ENCODE measurements at regions not wholly inside any gene's neighbourhood (a gene's known extent, or its start where the extent isn't known, plus 50 kb on each side); places are given as distances from the start of the nearest gene placed in this dataset.

GRCh38 chr6:9982215-9982614 is 432.7 kb downstream of the TFAP2A start:
- Histone ChIP-seq H3K27ac (ENCODE audit: low read depth in 1 of 2, low read length in 1 of 2) (no peak overlapping the region), H3K4me1 (ENCODE audit: control insufficient read depth in 2 of 2, insufficient read depth in 2 of 2, low read length in 2 of 2) (no peaks in the 10 kb centered on the region), H3K4me3 (ENCODE audit: low read length in 2 of 2) (no peak overlapping the region), H3K27me3 (ENCODE audit: control insufficient read depth in 2 of 2, insufficient read depth in 1 of 2, low read length in 1 of 2) (no peaks in the 10 kb centered on the region), H3K9me3 (ENCODE audit: control insufficient read depth in 2 of 2, insufficient read depth in 1 of 2, low read length in 1 of 2) (no peaks in the 10 kb centered on the region), H3K36me3 (ENCODE audit: control insufficient read depth in 2 of 2, insufficient read depth in 2 of 2, low read length in 1 of 2) (no peaks in the 10 kb centered on the region)
- DNase-seq (ENCODE audit: low read depth in 6 of 9, low spot score in 9 of 9), result no peak
- 84% methylated on average over 5 of the region's 5 CpGs for WGBS

DNA sequence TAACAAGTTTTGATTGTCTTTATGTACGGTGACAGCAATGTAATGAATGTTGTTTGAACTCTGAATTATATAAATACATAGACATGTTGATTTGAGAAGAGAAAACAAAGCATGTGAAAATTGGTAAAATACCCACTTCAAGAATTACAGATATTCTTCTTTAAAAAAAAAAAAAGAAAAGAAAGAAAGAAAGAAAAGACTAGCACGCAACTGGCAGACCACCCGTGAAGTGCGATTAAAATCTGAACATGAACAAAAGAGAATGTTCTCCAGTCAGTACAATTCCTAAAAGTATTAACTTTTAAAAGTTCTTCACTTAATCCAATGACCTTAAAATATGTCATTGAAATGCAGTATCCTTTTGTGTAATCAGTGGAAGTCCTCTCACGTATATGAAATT is 434.9 kb downstream of the TFAP2A start:
- H3K4me1 ChIP-seq (ENCODE audit: control insufficient read depth in 2 of 2, insufficient read depth in 2 of 2, low read length in 2 of 2), result no peaks in the 10 kb centered on the region
- no peak for DNase-seq (ENCODE audit: low read depth in 6 of 9, low spot score in 9 of 9)
- WGBS, result 90% methylated on average over 5 of the region's 5 CpGs
- no peaks in the 10 kb centered on the region for H3K9me3 ChIP-seq (ENCODE audit: control insufficient read depth in 2 of 2, insufficient read depth in 1 of 2, low read length in 1 of 2)
- no peaks in the 10 kb centered on the region for H3K27me3 ChIP-seq (ENCODE audit: control insufficient read depth in 2 of 2, insufficient read depth in 1 of 2, low read length in 1 of 2)
- H3K4me3 ChIP-seq (ENCODE audit: low read length in 2 of 2), result no peak overlapping the region
- no peaks in the 10 kb centered on the region for H3K36me3 ChIP-seq (ENCODE audit: control insufficient read depth in 2 of 2, insufficient read depth in 2 of 2, low read length in 1 of 2)
- no peak overlapping the region for H3K27ac ChIP-seq (ENCODE audit: low read depth in 1 of 2, low read length in 1 of 2)

- WGBS, result 91% methylated on average over 6 of the region's 6 CpGs
- no peaks in the 10 kb centered on the region for H3K36me3 ChIP-seq (ENCODE audit: control insufficient read depth in 2 of 2, insufficient read depth in 2 of 2, low read length in 1 of 2)
- no peak overlapping the region for H3K4me3 ChIP-seq (ENCODE audit: low read length in 2 of 2)
- no peak for DNase-seq (ENCODE audit: low read depth in 6 of 9, low spot score in 9 of 9)
- H3K27me3 ChIP-seq (ENCODE audit: control insufficient read depth in 2 of 2, insufficient read depth in 1 of 2, low read length in 1 of 2), result no peaks in the 10 kb centered on the region
- H3K27ac ChIP-seq (ENCODE audit: low read depth in 1 of 2, low read length in 1 of 2), result no peak overlapping the region
- no peaks in the 10 kb centered on the region for H3K4me1 ChIP-seq (ENCODE audit: control insufficient read depth in 2 of 2, insufficient read depth in 2 of 2, low read length in 2 of 2)
- no peaks in the 10 kb centered on the region for H3K9me3 ChIP-seq (ENCODE audit: control insufficient read depth in 2 of 2, insufficient read depth in 1 of 2, low read length in 1 of 2)
Observed at GRCh38 chr6:9978480-9978879, 436.4 kb downstream of the TFAP2A start.

- Histone ChIP-seq H3K27me3 (ENCODE audit: control insufficient read depth in 2 of 2, insufficient read depth in 1 of 2, low read length in 1 of 2) (no peaks in the 10 kb centered on the region), H3K4me3 (ENCODE audit: low read length in 2 of 2) (no peak overlapping the region), H3K36me3 (ENCODE audit: control insufficient read depth in 2 of 2, insufficient read depth in 2 of 2, low read length in 1 of 2) (no peaks in the 10 kb centered on the region), H3K27ac (ENCODE audit: low read depth in 1 of 2, low read length in 1 of 2) (no peak overlapping the region), H3K9me3 (ENCODE audit: control insufficient read depth in 2 of 2, insufficient read depth in 1 of 2, low read length in 1 of 2) (no peaks in the 10 kb centered on the region), H3K4me1 (ENCODE audit: control insufficient read depth in 2 of 2, insufficient read depth in 2 of 2, low read length in 2 of 2) (no peaks in the 10 kb centered on the region)
- no peak for DNase-seq (ENCODE audit: low read depth in 6 of 9, low spot score in 9 of 9)
- WGBS, result 40% methylated on average over 2 of the region's 2 CpGs
Observed at GRCh38 chr6:9977411-9977810, 437.5 kb downstream of the TFAP2A start.

DNA sequence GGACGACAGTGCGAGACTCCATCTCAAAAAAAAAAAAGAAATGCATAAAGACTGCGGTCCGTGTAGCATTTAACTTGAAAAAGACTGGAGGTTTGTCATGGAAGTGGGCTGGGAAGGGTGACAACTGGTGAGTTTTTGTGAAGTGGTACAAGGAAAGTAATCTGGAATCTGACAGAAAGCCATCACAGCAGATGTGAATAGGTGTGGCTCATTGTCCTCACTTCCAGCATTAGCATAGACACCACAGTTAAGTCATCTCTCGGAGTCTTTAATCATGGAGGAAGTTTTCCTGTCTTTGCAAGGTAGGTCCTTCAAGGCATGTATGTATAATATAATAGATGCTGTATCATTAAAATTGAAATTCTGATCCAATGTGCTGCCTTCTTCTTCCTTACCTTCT is 453.2 kb downstream of the TFAP2A start:
- Histone ChIP-seq H3K9me3 (ENCODE audit: control insufficient read depth in 2 of 2, insufficient read depth in 1 of 2, low read length in 1 of 2) (no peaks in the 10 kb centered on the region), H3K27ac (ENCODE audit: low read depth in 1 of 2, low read length in 1 of 2) (no peak overlapping the region), H3K36me3 (ENCODE audit: control insufficient read depth in 2 of 2, insufficient read depth in 2 of 2, low read length in 1 of 2) (no peaks in the 10 kb centered on the region), H3K27me3 (ENCODE audit: control insufficient read depth in 2 of 2, insufficient read depth in 1 of 2, low read length in 1 of 2) (no peaks in the 10 kb centered on the region), H3K4me1 (ENCODE audit: control insufficient read depth in 2 of 2, insufficient read depth in 2 of 2, low read length in 2 of 2) (no peaks in the 10 kb centered on the region), H3K4me3 (ENCODE audit: low read length in 2 of 2) (no peak overlapping the region)
- no peak for DNase-seq (ENCODE audit: low read depth in 6 of 9, low spot score in 9 of 9)
- 86% methylated on average over 5 of the region's 5 CpGs for WGBS

- Histone ChIP-seq H3K4me3 (ENCODE audit: low read length in 2 of 2) (no peak overlapping the region), H3K36me3 (ENCODE audit: control insufficient read depth in 2 of 2, insufficient read depth in 2 of 2, low read length in 1 of 2) (no peaks in the 10 kb centered on the region), H3K9me3 (ENCODE audit: control insufficient read depth in 2 of 2, insufficient read depth in 1 of 2, low read length in 1 of 2) (no peaks in the 10 kb centered on the region), H3K27me3 (ENCODE audit: control insufficient read depth in 2 of 2, insufficient read depth in 1 of 2, low read length in 1 of 2) (no peaks in the 10 kb centered on the region), H3K27ac (ENCODE audit: low read depth in 1 of 2, low read length in 1 of 2) (no peak overlapping the region), H3K4me1 (ENCODE audit: control insufficient read depth in 2 of 2, insufficient read depth in 2 of 2, low read length in 2 of 2) (no peaks in the 10 kb centered on the region)
- 96% methylated on average over 2 of the region's 2 CpGs for WGBS
- DNase-seq (ENCODE audit: low read depth in 6 of 9, low spot score in 9 of 9), result no peak
Observed at GRCh38 chr6:9957215-9957759, 457.6 kb downstream of the TFAP2A start.

GRCh38 chr6:9948678-9949077 is 466.2 kb downstream of the TFAP2A start:
- H3K27me3 ChIP-seq (ENCODE audit: control insufficient read depth in 2 of 2, insufficient read depth in 1 of 2, low read length in 1 of 2), result no peaks in the 10 kb centered on the region
- no peak overlapping the region for H3K27ac ChIP-seq (ENCODE audit: low read depth in 1 of 2, low read length in 1 of 2)
- H3K4me3 ChIP-seq (ENCODE audit: low read length in 2 of 2), result no peak overlapping the region
- no peaks in the 10 kb centered on the region for H3K9me3 ChIP-seq (ENCODE audit: control insufficient read depth in 2 of 2, insufficient read depth in 1 of 2, low read length in 1 of 2)
- no peaks in the 10 kb centered on the region for H3K4me1 ChIP-seq (ENCODE audit: control insufficient read depth in 2 of 2, insufficient read depth in 2 of 2, low read length in 2 of 2)
- 73% methylated on average over 3 of the region's 3 CpGs for WGBS
- no peak for DNase-seq (ENCODE audit: low read depth in 6 of 9, low spot score in 9 of 9)
- no peaks in the 10 kb centered on the region for H3K36me3 ChIP-seq (ENCODE audit: control insufficient read depth in 2 of 2, insufficient read depth in 2 of 2, low read length in 1 of 2)

DNA sequence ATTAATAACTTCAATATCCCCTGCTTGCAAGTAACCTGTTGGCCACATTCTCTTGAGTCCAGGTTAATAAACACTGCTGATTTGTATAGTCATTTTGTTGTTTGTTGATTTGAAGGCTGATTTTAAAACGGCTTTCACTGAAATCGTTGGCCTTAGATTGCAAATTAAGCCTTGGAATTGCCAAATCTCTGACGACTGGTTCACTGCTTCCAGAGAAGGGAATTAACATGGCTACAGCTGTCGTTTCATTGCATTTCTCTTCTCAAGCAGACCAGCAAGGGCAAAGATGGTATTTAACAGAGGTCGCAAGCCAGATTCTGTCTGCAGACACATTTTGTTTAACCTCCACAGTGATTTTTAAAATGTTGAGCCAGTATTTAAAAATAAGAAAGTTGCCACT is 470.9 kb downstream of the TFAP2A start:
- H3K27ac ChIP-seq (ENCODE audit: low read depth in 1 of 2, low read length in 1 of 2), result no peak overlapping the region
- no peaks in the 10 kb centered on the region for H3K36me3 ChIP-seq (ENCODE audit: control insufficient read depth in 2 of 2, insufficient read depth in 2 of 2, low read length in 1 of 2)
- peaks cover 0 to 9% of the 10 kb centered on the region in 2 donors for H3K9me3 ChIP-seq (ENCODE audit: control insufficient read depth in 2 of 2, insufficient read depth in 1 of 2, low read length in 1 of 2)
- DNase-seq (ENCODE audit: low read depth in 6 of 9, low spot score in 9 of 9), result no peak
- H3K4me3 ChIP-seq (ENCODE audit: low read length in 2 of 2), result no peak overlapping the region
- WGBS, result 84% methylated on average over 5 of the region's 5 CpGs
- no peaks in the 10 kb centered on the region for H3K27me3 ChIP-seq (ENCODE audit: control insufficient read depth in 2 of 2, insufficient read depth in 1 of 2, low read length in 1 of 2)
- H3K4me1 ChIP-seq (ENCODE audit: control insufficient read depth in 2 of 2, insufficient read depth in 2 of 2, low read length in 2 of 2), result no peaks in the 10 kb centered on the region

GRCh38 chr6:9943026-9943425 is 471.8 kb downstream of the TFAP2A start:
- no peak for DNase-seq (ENCODE audit: low read depth in 6 of 9, low spot score in 9 of 9)
- Histone ChIP-seq H3K4me3 (ENCODE audit: low read length in 2 of 2) (no peak overlapping the region), H3K4me1 (ENCODE audit: control insufficient read depth in 2 of 2, insufficient read depth in 2 of 2, low read length in 2 of 2) (no peaks in the 10 kb centered on the region), H3K27ac (ENCODE audit: low read depth in 1 of 2, low read length in 1 of 2) (no peak overlapping the region), H3K9me3 (ENCODE audit: control insufficient read depth in 2 of 2, insufficient read depth in 1 of 2, low read length in 1 of 2) (peaks cover 0 to 9% of the 10 kb centered on the region in 2 donors), H3K36me3 (ENCODE audit: control insufficient read depth in 2 of 2, insufficient read depth in 2 of 2, low read length in 1 of 2) (no peaks in the 10 kb centered on the region), H3K27me3 (ENCODE audit: control insufficient read depth in 2 of 2, insufficient read depth in 1 of 2, low read length in 1 of 2) (no peaks in the 10 kb centered on the region)
- WGBS, result 93% methylated on average over 9 of the region's 9 CpGs

- H3K4me3 ChIP-seq (ENCODE audit: low read length in 2 of 2), result no peak overlapping the region
- no peak for DNase-seq (ENCODE audit: low read depth in 6 of 9, low spot score in 9 of 9)
Observed at GRCh38 chr6:9942131-9942530, 472.7 kb downstream of the TFAP2A start.

More at GRCh38 chr6:9942131-9942530, 472.7 kb downstream of the TFAP2A start:
- no peaks in the 10 kb centered on the region for H3K4me1 ChIP-seq (ENCODE audit: control insufficient read depth in 2 of 2, insufficient read depth in 2 of 2, low read length in 2 of 2)
- WGBS, result 95% methylated on average over 26 of the region's 26 CpGs
- no peaks in the 10 kb centered on the region for H3K27me3 ChIP-seq (ENCODE audit: control insufficient read depth in 2 of 2, insufficient read depth in 1 of 2, low read length in 1 of 2)
- H3K27ac ChIP-seq (ENCODE audit: low read depth in 1 of 2, low read length in 1 of 2), result no peak overlapping the region
- peaks cover 0 to 9% of the 10 kb centered on the region in 2 donors for H3K9me3 ChIP-seq (ENCODE audit: control insufficient read depth in 2 of 2, insufficient read depth in 1 of 2, low read length in 1 of 2)
- no peaks in the 10 kb centered on the region for H3K36me3 ChIP-seq (ENCODE audit: control insufficient read depth in 2 of 2, insufficient read depth in 2 of 2, low read length in 1 of 2)

All from thymus (tissue), 11 donors.